B cell (primary cell): ENCODE measurements at regions not wholly inside any gene's neighbourhood (a gene's known extent, or its start where the extent isn't known, plus 50 kb on each side); places are given as distances from the start of the nearest gene placed in this dataset.
"Not testable (repeated sequence)": the region's sequence is repeated elsewhere in the genome, so short reads cannot be mapped to it uniquely, and the experiment has no call there.

Experiments used
- ATAC-seq: fragments of 200-7000 bp; cut with Tn5 transposase; one replicate; pipeline ENCODE4 v1.10.0; 2021; ENCODE audit warnings: low read depth, mild to moderate bottlenecking, moderate number of reproducible peaks, moderate library complexity
- CTCF ChIA-PET: fragments of 350-600 bp; sonication (Branson Sonifier 250); formaldehyde crosslinking; loops from one replicate; lab custom pipeline; 2021; ENCODE audit warnings: antibody characterized with exemption, inconsistent platforms; lab: Charles Lee
- POLR2A ChIA-PET: fragments of 350-600 bp; sonication (Branson Sonifier 250); formaldehyde crosslinking; loops from one replicate; lab custom pipeline; 2021; ENCODE audit warnings: antibody characterized with exemption; lab: Charles Lee
- DNase-seq: peaks from one replicate; pipeline ENCODE4 v3.0.0; 2013
- H2AFZ ChIP-seq: 2 replicates; pipeline ENCODE4 v1.6.1; 2012; ENCODE audit warnings: mild to moderate bottlenecking, low read depth, low read length; ENCODE audit not compliant: insufficient read depth, poor library complexity, severe bottlenecking
- H3K27ac ChIP-seq, 2 donors: 1 replicate in 1 of 2; 2 replicates in 1 of 2; pipeline ENCODE4 v1.5.1; 2012 to 2013; ENCODE audit warnings: low read length in 2 of 2, mild to moderate bottlenecking in 2 of 2, moderate library complexity in 1 of 2
- H3K27me3 ChIP-seq, 4 experiments: fragments of 200-600 bp in 1 of 4; sonication (generic) in 1 of 4; replicated peaks in 1 of 4; 1 replicate in 2 of 4; 2 replicates in 2 of 4; pipeline versions ENCODE4 v1.6.1 to v1.7.0; 2013 to 2016; ENCODE audit warnings: low read length in 3 of 4, mild to moderate bottlenecking in 2 of 4, mixed read lengths in 1 of 4, moderate library complexity in 1 of 4; ENCODE audit not compliant: insufficient read depth in 4 of 4, control insufficient read depth in 3 of 4; ENCODE audit errors: control extremely low read depth in 1 of 4
- H3K36me3 ChIP-seq, 2 experiments: replicated peaks in 1 of 2; 1 replicate in 1 of 2; 2 replicates in 1 of 2; pipeline versions ENCODE4 v1.6.1 to v1.7.1; 2013; ENCODE audit warnings: low read length in 1 of 2; ENCODE audit not compliant: insufficient read depth in 2 of 2, control insufficient read depth in 1 of 2; ENCODE audit errors: control extremely low read depth in 1 of 2, extremely low read depth in 1 of 2
- H3K4me1 ChIP-seq, 2 donors: fragments of 200-600 bp in 1 of 2; sonication (generic) in 1 of 2; 1 replicate in 1 of 2; 2 replicates in 1 of 2; pipeline versions ENCODE4 v1.5.1 to v1.6.1; 2013 to 2017; ENCODE audit warnings: low read length in 2 of 2; ENCODE audit not compliant: control insufficient read depth in 2 of 2, insufficient read depth in 2 of 2
- H3K4me2 ChIP-seq: replicated peaks from 2 replicates; pipeline ENCODE3; 2012; ENCODE audit warnings: mild to moderate bottlenecking, low read depth, low read length; ENCODE audit not compliant: poor library complexity, severe bottlenecking
- H3K4me3 ChIP-seq, 5 experiments: fragments of 200-600 bp in 1 of 5; sonication (generic) in 1 of 5; 1 replicate in 3 of 5; 2 replicates in 2 of 5; pipeline versions ENCODE4 v1.5.1 to v1.7.0; 2011 to 2016; ENCODE audit warnings: low read length in 4 of 5, mild to moderate bottlenecking in 4 of 5, low read depth in 2 of 5, control low read depth in 1 of 5, moderate library complexity in 1 of 5; ENCODE audit not compliant: insufficient read depth in 1 of 5; ENCODE audit errors: control extremely low read depth in 1 of 5, extremely low read depth in 1 of 5
- H3K79me2 ChIP-seq: fragments of 200-600 bp; sonication (generic); one replicate; pipeline ENCODE4 v1.6.0; 2016; ENCODE audit warnings: low read length; ENCODE audit not compliant: control insufficient read depth, insufficient read depth
- H3K9ac ChIP-seq: fragments of 200-600 bp; sonication (generic); 2 replicates; pipeline ENCODE4 v1.6.1; 2017; ENCODE audit warnings: mild to moderate bottlenecking, low read length, moderate library complexity
- H3K9me3 ChIP-seq, 3 donors: one replicate each; pipeline versions ENCODE4 v1.6.1 to v1.7.1; 2013; ENCODE audit warnings: low read length in 2 of 3; ENCODE audit not compliant: control insufficient read depth in 2 of 3, insufficient read depth in 1 of 3; ENCODE audit errors: control extremely low read depth in 1 of 3
- H4K20me1 ChIP-seq: 2 replicates; pipeline ENCODE4 v1.6.0; 2012; ENCODE audit warnings: mild to moderate bottlenecking, low read length; ENCODE audit not compliant: insufficient read depth, control insufficient read depth, poor library complexity, severe bottlenecking
- H3K27ac Mint-ChIP-seq: one replicate; pipeline ENCODE4 v1.8.0; 2021; ENCODE audit warnings: mixed read lengths
- H3K27me3 Mint-ChIP-seq: one replicate; pipeline ENCODE4 v1.8.0; 2021; ENCODE audit warnings: mixed read lengths
- H3K4me1 Mint-ChIP-seq: one replicate; pipeline ENCODE4 v1.8.0; 2021; ENCODE audit warnings: mixed read lengths
- H3K4me3 Mint-ChIP-seq: one replicate; pipeline ENCODE4 v1.8.0; 2021; ENCODE audit warnings: mixed read lengths
- H3K9me3 Mint-ChIP-seq: one replicate; pipeline ENCODE4 v1.8.0; 2022; ENCODE audit warnings: mixed read lengths; ENCODE audit not compliant: insufficient read depth
- WGBS: methylation state at CpG from one replicate; pipeline ENCODE4 v1.1.5; 2013; ENCODE audit warnings: missing lambda C conversion rate; ENCODE audit not compliant: insufficient coverage; 5-methylcytosine and 5-hydroxymethylcytosine counted together
- intact Hi-C: fragments of 100-400 bp; cut with micrococcal nuclease; formaldehyde crosslinking; loops from one replicate; pipeline ENCODE4 v1.10.0; 2022

DNA sequence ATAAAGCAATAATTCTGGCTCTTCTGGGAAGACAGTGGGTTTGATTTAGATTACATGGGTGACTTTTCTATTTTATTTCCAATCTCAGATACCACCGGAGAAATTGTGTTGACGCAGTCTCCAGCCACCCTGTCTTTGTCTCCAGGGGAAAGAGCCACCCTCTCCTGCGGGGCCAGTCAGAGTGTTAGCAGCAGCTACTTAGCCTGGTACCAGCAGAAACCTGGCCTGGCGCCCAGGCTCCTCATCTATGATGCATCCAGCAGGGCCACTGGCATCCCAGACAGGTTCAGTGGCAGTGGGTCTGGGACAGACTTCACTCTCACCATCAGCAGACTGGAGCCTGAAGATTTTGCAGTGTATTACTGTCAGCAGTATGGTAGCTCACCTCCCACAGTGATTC, 1347.6 kb downstream of the RPIA start:
- H3K27me3 Mint-ChIP-seq, result peaks cover 11% of the 10 kb centered on the region

DNA sequence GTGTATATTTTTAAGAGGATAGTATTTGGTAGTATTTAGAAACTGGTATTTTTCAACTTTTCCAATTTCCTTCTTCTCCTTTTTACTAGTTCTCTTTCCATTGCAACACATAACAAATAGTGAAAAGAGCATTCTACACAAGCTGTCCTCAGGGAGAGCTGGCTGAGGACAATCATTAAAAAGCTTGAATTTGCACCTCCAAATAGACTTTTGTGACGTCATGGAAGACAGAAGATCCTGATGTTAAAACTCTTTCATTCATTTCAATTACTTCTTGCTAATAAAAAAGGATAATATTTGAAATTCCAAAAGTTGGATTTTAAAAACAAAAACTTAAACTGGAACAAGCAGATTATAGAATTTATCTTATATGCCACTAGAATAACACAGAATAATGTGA, 1356.3 kb downstream of the RPIA start:
- H3K27me3 Mint-ChIP-seq, H3K36me3 ChIP-seq, ATAC-seq, POLR2A ChIA-PET, H4K20me1 ChIP-seq, H3K27me3 ChIP-seq, H3K4me2 ChIP-seq, H3K4me3 Mint-ChIP-seq, H3K9me3 Mint-ChIP-seq, H3K27ac ChIP-seq, H3K27ac Mint-ChIP-seq, DNase-seq, H3K9me3 ChIP-seq, H3K79me2 ChIP-seq, H3K4me3 ChIP-seq, H3K9ac ChIP-seq, intact Hi-C loops, CTCF ChIA-PET, H2AFZ ChIP-seq, H3K4me1 Mint-ChIP-seq, H3K4me1 ChIP-seq: not testable (repeated sequence)
- no CpG with 5 or more reads among the region's 1 CpG for WGBS

More for the DNA sequence above, 1347.6 kb downstream of the RPIA start:
- H3K79me2 ChIP-seq, H3K27ac ChIP-seq, H3K9me3 ChIP-seq, intact Hi-C loops, H3K4me2 ChIP-seq, H3K4me1 ChIP-seq, H3K27me3 ChIP-seq, H3K4me3 Mint-ChIP-seq, POLR2A ChIA-PET, H3K9me3 Mint-ChIP-seq, H3K9ac ChIP-seq, H3K4me1 Mint-ChIP-seq, H4K20me1 ChIP-seq, H3K36me3 ChIP-seq, ATAC-seq, H3K27ac Mint-ChIP-seq, DNase-seq, H2AFZ ChIP-seq, H3K4me3 ChIP-seq: not testable (repeated sequence)
- 89% methylated on average over 3 of the region's 4 CpGs for WGBS
- CTCF ChIA-PET, result interaction anchor here (0.5 kb wide), 1 partner anchor 18 kb away, joined by 3 read pairs; no protein-coding TSS in a partner anchor

DNA sequence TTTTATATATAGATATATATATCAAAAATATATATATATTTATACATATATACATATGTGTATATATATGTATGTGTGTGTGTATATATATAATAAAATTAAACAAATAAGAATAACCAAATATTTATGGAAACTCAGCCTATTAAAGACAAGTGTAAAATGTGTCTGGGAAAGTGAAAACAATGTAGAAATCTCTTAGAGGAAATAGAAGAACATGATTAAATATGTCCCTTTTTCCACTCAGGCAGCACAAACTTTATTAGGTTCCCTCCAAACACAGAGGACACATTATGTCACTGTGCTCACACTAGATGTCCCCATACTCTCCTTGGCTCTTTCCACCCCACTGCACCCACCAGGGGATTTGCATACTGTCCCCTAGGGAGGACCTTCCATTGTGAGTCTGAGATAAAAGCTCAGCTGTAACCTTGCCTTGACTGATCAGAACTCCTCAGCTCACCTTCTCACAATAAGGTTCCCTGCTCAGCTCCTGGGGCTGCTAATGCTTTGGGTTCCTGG, 1360.7 kb downstream of the RPIA start:
- intact Hi-C loops, H4K20me1 ChIP-seq, H3K4me3 ChIP-seq, H3K9ac ChIP-seq, H3K4me1 Mint-ChIP-seq, ATAC-seq, H3K4me3 Mint-ChIP-seq, H2AFZ ChIP-seq, POLR2A ChIA-PET, H3K27me3 ChIP-seq, H3K36me3 ChIP-seq, H3K4me1 ChIP-seq, H3K79me2 ChIP-seq, H3K4me2 ChIP-seq, H3K27me3 Mint-ChIP-seq, H3K9me3 Mint-ChIP-seq, H3K27ac Mint-ChIP-seq, CTCF ChIA-PET, DNase-seq, H3K27ac ChIP-seq: not testable (repeated sequence)
- H3K9me3 ChIP-seq, result peaks cover 0 to 12% (median 0%) of the 10 kb centered on the region in 3 donors
